SK-MEL-5 (cell line): ENCODE measurements at regions not wholly inside any gene's neighbourhood (a gene's known extent, or its start where the extent isn't known, plus 50 kb on each side); places are given as distances from the start of the nearest gene placed in this dataset.

Experiments
- DNase-seq: peaks from one replicate; pipeline ENCODE4 v3.0.0-alpha.2; 2016; ENCODE audit warnings: low read depth, low spot score
- in situ Hi-C: cut with HindIII; loops from 2 replicates; pipeline ENCODE4 v1.10.0; 2016; ENCODE audit warnings: low sequenced_read_pairs, high pct_unique_total_duplicates, low pct_unique_long_range_greater_than_20kb
- small RNA-seq, 2 experiments: library from RNA; depleted of rRNA; stranded (forward); fragments of <200 nt; gene quantifications; one replicate each; pipeline ENCODE3, GENCODE V24; 2014

- no peak for DNase-seq
- in situ Hi-C loops, result no loop called here
Measured at GRCh38 chr13:53920916-53921315, 892.3 kb downstream of the OLFM4 start.

DNA sequence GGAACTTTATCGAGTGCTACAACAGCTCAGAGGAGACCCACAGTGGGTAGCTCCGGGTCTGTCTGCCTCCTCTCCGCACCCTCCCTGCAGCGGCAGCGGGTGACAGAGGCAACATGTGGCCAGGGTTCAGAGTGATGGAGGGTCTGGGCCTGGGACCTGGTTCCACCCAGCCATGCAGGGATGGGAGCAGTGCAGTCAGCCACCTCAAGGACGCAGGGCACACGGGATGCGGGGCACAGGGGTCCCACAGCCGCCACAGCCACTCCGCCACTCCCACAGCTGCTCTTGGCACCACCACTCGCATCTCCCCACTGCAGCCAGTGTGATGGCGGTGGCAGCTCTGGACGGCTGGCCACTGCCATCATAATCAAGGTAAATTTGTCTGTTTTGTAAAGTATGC, 892.9 kb downstream of the OLFM4 start:
- in situ Hi-C loops, result no loop called here
- no peak for DNase-seq

DNA sequence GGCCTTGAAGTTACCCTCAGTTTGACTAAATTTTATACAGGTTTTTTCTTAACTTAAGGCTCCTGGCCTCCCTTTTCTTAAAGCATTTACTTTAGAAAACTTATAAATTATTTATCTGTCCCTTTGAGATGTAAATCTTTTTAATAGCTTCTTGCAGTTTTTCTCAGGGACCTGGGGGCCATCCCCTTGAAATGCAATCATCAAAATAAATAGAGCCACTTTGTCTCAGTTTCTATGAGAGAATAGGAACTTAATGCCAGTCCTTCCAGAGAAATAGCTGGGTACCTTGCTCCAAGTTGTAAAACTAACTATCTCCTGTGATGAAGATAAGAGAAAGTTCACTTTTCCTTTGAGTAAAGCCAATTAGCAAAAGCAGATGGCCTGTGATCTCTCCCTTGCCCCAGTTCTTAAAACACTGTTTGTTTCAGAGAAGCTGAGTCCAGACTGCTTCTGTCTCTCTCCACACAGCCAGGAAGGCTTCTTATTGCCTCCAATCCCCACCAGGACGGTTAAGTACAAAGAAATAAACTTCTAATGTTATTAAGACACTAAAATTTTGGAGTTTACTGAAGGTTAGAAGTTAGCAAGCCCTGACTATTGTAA, 913.1 kb downstream of the OLFM4 start:
- in situ Hi-C loops, result no loop called here
- no peak for DNase-seq

DNA sequence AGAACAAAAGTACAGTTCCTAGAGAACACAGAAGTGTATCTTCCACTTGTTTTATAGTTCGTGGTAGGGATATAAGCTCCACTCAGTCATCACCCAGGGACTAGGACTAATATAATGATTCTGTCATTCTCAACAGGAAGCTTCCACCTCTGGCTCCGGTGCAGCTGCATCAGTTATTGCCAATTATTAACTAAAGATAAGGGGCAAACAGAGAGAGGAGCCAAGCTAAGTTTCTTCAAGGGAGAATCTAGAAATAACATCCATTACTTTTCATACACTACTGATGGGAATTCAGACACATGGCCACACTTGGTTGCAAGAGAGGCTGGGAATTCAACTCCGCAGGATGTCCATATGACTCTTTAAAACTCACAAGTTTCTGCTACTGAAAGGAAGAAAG, 917.9 kb downstream of the OLFM4 start:
- no peak for DNase-seq
- in situ Hi-C loops, result no loop called here

DNA sequence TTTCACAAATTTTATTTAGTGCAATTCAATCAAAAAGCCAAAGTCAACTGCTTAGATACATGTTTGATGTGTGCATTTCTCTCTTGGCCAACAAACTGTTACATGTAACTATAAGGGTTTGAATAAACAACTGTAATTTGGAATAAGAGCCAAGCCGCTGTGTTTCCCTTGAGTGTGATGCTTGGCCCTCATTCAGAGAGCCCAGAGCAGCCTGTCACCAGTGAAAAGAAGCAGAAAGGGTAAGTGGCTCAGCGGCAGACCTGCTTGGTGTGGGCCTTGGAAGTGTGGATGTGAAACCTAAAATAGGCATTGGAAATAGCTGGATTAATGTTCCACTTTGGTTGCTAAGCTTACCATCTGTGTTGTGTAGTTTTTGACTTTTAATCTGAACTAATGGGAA, 924.6 kb downstream of the OLFM4 start:
- no peak for DNase-seq
- in situ Hi-C loops, result no loop called here

Small RNA genes in the stretch of these regions (small RNA-seq; reads per million reads assigned to genes)
- gene RN7SL618P, result 0 reads per million in 2 experiments
